ENCODE measurements at regions not wholly inside any gene's neighbourhood (a gene's known extent, or its start where the extent isn't known, plus 50 kb on each side); places are given as distances from the start of the nearest gene placed in this dataset.

- POLR2A ChIA-PET: no interaction called here
- no peak overlapping the region for H2AFZ ChIP-seq (ENCODE audit: low read depth, low read length)
- H3K9me1 ChIP-seq (replicated peaks; ENCODE audit: control insufficient read depth, extremely low read depth, insufficient read depth, low read length): no peaks in the 10 kb centered on the region
- H3K4me1 ChIP-seq (ENCODE audit: control insufficient read depth, extremely low read depth, insufficient read depth, low read length): no peaks in the 10 kb centered on the region
- no peak overlapping the region for H3K4me3 ChIP-seq (replicated peaks in 1 of 3; ENCODE audit: insufficient read depth in 1 of 3, low read depth in 1 of 3, low read length in 3 of 3)
- H3K27me3 ChIP-seq (ENCODE audit: control insufficient read depth in 2 of 2, insufficient read depth in 2 of 2, low read length in 2 of 2): no peaks in the 10 kb centered on the region
- no peaks in the 10 kb centered on the region for H3K79me2 ChIP-seq (ENCODE audit: control insufficient read depth, insufficient read depth, low read length)
- FAIRE-seq (no peak), DNase-seq (ENCODE audit: low read depth, low spot score) (no peak)
- TF ChIP-seq MAX (IDR thresholded peaks at IDR 0.05; ENCODE audit: insufficient read depth, insufficient read length) (no peak), POLR2AphosphoS5 (IDR thresholded peaks at IDR 0.05; ENCODE audit: insufficient read depth, low read depth, low read length) (no peak), FOS (IDR thresholded peaks at IDR 0.05; ENCODE audit: borderline replicate concordance, insufficient read depth, low read length) (no peak), MYC (IDR thresholded peaks at IDR 0.05; ENCODE audit: low read depth, low read length) (no peak), POLR2A (IDR thresholded peaks at IDR 0.05; ENCODE audit: low read depth, low read length) (no peak), JUN (IDR thresholded peaks at IDR 0.05; ENCODE audit: borderline replicate concordance, insufficient read depth, insufficient read length, low read depth) (no peak), GATA2 (IDR thresholded peaks at IDR 0.05; ENCODE audit: insufficient read depth, insufficient read length, low read depth, low read length) (no peak), CTCF (IDR thresholded peaks at IDR 0.05; ENCODE audit: extremely low read depth in 1 of 2, insufficient read depth in 1 of 2, low read depth in 1 of 2, low read length in 2 of 2) (no peak), EZH2 (IDR thresholded peaks at IDR 0.05; ENCODE audit: borderline replicate concordance, low read depth, low read length, severe bottlenecking) (no peak)
- no peaks in the 10 kb centered on the region for H4K20me1 ChIP-seq (replicated peaks; ENCODE audit: control insufficient read depth, extremely low read depth, insufficient read depth, low read length)
- CTCF ChIA-PET: no interaction called here
- dilution Hi-C loops (cut with MboI; ENCODE audit: extremely low pct_ligation_motif_present, low sequenced_read_pairs) (no loop called here), intact Hi-C loops (cut with micrococcal nuclease) (no loop called here)
- no peak overlapping the region for H3K9ac ChIP-seq (replicated peaks; ENCODE audit: extremely low read depth, insufficient read depth, low read length)
- BruUV-seq (replicated peaks): no TSS peak
- H3K36me3 ChIP-seq (ENCODE audit: control insufficient read depth in 2 of 2, extremely low read depth in 1 of 2, insufficient read depth in 2 of 2, low read length in 2 of 2): no peaks in the 10 kb centered on the region
- H3K27ac ChIP-seq (ENCODE audit: insufficient read depth, low read depth, low read length): no peak overlapping the region
- no peak overlapping the region for H3K4me2 ChIP-seq (ENCODE audit: insufficient read depth, low read length)
- H3K9me3 ChIP-seq (replicated peaks; ENCODE audit: control insufficient read depth, insufficient read depth, low read length): no peaks in the 10 kb centered on the region
Observed at GRCh38 chr3:186432189-186432588, 70.2 kb upstream of the DGKG start.
